ENCODE measurements at regions not wholly inside any gene's neighbourhood (a gene's known extent, or its start where the extent isn't known, plus 50 kb on each side); places are given as distances from the start of the nearest gene placed in this dataset.
A peak's percentile ranks its signal among the peaks of the same experiment; 100 is the strongest.

GRCh38 chr4:111636961-111637585, 508.2 kb upstream of the FAM241A start:
- peaks cover 19% of the 10 kb centered on the region for H3K27me3 ChIP-seq (ENCODE audit: insufficient read depth, low read length)
- no peak overlapping the region for H3K4me3 ChIP-seq (ENCODE audit: low read length)
- H3K9me3 ChIP-seq (ENCODE audit: low read length): no peaks in the 10 kb centered on the region
- no peaks in the 10 kb centered on the region for H3K36me3 ChIP-seq (ENCODE audit: insufficient read depth, low read length)
- H2AFZ ChIP-seq (ENCODE audit: low read depth, low read length): no peak overlapping the region
- no peaks in the 10 kb centered on the region for H3K4me1 ChIP-seq (ENCODE audit: insufficient read depth, low read length)

- Histone ChIP-seq H2AFZ (ENCODE audit: low read depth, low read length) (no peak overlapping the region), H3K27me3 (ENCODE audit: insufficient read depth, low read length) (peaks cover 13% of the 10 kb centered on the region), H3K9me3 (ENCODE audit: low read length) (no peaks in the 10 kb centered on the region), H3K4me1 (ENCODE audit: insufficient read depth, low read length) (no peaks in the 10 kb centered on the region), H3K4me3 (ENCODE audit: low read length) (no peak overlapping the region), H3K36me3 (ENCODE audit: insufficient read depth, low read length) (no peaks in the 10 kb centered on the region)
Measured at GRCh38 chr4:111639120-111639690, 506.0 kb upstream of the FAM241A start.

GRCh38 chr4:111639876-111640275, 505.4 kb upstream of the FAM241A start:
- H3K9me3 ChIP-seq (ENCODE audit: low read length): no peaks in the 10 kb centered on the region
- no peak overlapping the region for H2AFZ ChIP-seq (ENCODE audit: low read depth, low read length)
- H3K36me3 ChIP-seq (ENCODE audit: insufficient read depth, low read length): no peaks in the 10 kb centered on the region
- no peaks in the 10 kb centered on the region for H3K4me1 ChIP-seq (ENCODE audit: insufficient read depth, low read length)
- peaks cover 9% of the 10 kb centered on the region for H3K27me3 ChIP-seq (ENCODE audit: insufficient read depth, low read length)
- H3K4me3 ChIP-seq (ENCODE audit: low read length): no peak overlapping the region

DNA sequence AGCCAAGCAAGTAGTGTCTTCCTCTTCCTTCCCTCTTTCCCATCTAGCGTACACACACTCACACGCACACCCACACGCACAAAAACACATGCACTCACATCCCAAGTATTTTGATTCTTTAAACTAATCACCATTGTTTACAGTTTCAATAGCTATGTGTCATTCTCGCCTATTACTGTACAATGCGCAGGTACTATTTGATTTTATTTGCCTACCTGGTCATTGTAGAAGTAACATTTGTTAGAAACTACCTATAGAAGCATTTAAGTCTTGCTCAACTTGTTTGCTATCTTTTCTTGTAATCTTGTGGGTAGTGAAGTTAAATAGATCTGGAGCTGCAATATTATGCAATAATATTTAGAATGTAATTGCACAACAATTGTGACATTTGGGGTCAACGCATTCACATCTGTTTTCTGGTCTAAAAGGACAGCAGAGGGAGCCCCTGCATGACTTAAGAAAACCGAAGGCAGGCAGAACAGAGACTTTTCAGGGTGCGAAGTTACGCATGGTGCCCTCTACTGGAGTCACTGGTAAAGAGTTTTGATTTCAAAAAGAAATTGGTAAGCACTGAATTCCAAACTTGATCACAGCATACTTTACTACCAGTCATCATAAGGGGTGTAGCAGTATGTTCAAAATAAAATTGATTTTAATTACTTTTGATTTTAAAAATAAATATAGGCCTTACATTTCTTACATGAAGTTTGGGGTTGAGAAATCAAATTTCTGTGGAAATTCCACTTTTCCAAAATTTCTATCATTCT, 503.3 kb upstream of the FAM241A start:
- Histone ChIP-seq H3K36me3 (ENCODE audit: insufficient read depth, low read length) (no peaks in the 10 kb centered on the region), H3K9me3 (ENCODE audit: low read length) (no peaks in the 10 kb centered on the region), H3K4me3 (ENCODE audit: low read length) (no peak overlapping the region), H3K4me1 (ENCODE audit: insufficient read depth, low read length) (no peaks in the 10 kb centered on the region), H2AFZ (ENCODE audit: low read depth, low read length) (no peak overlapping the region), H3K27me3 (ENCODE audit: insufficient read depth, low read length) (peaks cover 9% of the 10 kb centered on the region)

DNA sequence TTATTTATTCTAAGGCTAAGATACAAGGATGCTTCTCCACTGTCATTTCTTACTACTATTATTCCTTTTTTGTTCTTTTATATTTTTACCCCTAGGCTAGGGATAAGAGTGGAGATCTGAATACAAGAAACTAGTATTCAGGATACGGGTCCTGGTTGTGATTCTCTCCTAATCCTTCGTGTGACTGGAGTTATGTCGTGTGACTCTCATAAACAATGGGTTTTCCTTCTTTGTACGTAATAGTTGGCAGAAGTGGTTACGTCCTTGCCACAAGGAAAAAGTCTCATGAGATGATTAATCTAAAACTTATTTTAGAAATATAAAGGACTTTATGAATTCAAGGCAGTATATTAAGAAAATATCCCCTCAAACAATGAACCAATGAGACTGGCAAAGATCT, 497.2 kb upstream of the FAM241A start:
- no peaks in the 10 kb centered on the region for H3K36me3 ChIP-seq (ENCODE audit: insufficient read depth, low read length)
- H2AFZ ChIP-seq (ENCODE audit: low read depth, low read length): no peak overlapping the region
- no peaks in the 10 kb centered on the region for H3K4me1 ChIP-seq (ENCODE audit: insufficient read depth, low read length)
- peaks cover 2% of the 10 kb centered on the region for H3K27me3 ChIP-seq (ENCODE audit: insufficient read depth, low read length)
- no peak overlapping the region for H3K4me3 ChIP-seq (ENCODE audit: low read length)
- H3K9me3 ChIP-seq (ENCODE audit: low read length): no peaks in the 10 kb centered on the region

DNA sequence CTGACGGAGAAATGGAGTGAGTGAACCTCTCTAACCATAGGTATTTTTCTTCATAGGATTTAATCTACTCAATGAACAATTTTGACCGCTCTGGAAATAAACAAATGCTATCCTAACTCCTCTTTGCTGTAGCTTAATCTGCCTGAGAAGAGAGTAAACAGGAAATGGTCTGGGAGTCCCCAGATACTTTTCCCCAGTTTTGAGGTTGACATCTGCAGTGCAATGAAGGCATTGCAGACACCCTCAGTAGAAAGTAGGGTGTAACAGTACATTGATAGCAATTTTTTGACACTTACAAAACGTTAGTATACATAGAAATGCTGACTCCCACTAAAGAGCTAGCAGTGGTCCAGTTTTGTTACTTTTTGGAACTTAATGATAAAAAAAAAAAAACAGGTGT, 495.9 kb upstream of the FAM241A start:
- no peak overlapping the region for H2AFZ ChIP-seq (ENCODE audit: low read depth, low read length)

GRCh38 chr4:111650146-111650545, 495.1 kb upstream of the FAM241A start:
- no peak overlapping the region for H3K4me3 ChIP-seq (ENCODE audit: low read length)
- peaks cover 2% of the 10 kb centered on the region for H3K27me3 ChIP-seq (ENCODE audit: insufficient read depth, low read length)
- no peak overlapping the region for H2AFZ ChIP-seq (ENCODE audit: low read depth, low read length)
- no peaks in the 10 kb centered on the region for H3K4me1 ChIP-seq (ENCODE audit: insufficient read depth, low read length)
- no peaks in the 10 kb centered on the region for H3K9me3 ChIP-seq (ENCODE audit: low read length)
- H3K36me3 ChIP-seq (ENCODE audit: insufficient read depth, low read length): no peaks in the 10 kb centered on the region

More for the DNA sequence above, 495.9 kb upstream of the FAM241A start:
- H3K27me3 ChIP-seq (ENCODE audit: insufficient read depth, low read length): peaks cover 2% of the 10 kb centered on the region
- H3K4me1 ChIP-seq (ENCODE audit: insufficient read depth, low read length): no peaks in the 10 kb centered on the region
- H3K4me3 ChIP-seq (ENCODE audit: low read length): no peak overlapping the region
- H3K36me3 ChIP-seq (ENCODE audit: insufficient read depth, low read length): no peaks in the 10 kb centered on the region
- no peaks in the 10 kb centered on the region for H3K9me3 ChIP-seq (ENCODE audit: low read length)

DNA sequence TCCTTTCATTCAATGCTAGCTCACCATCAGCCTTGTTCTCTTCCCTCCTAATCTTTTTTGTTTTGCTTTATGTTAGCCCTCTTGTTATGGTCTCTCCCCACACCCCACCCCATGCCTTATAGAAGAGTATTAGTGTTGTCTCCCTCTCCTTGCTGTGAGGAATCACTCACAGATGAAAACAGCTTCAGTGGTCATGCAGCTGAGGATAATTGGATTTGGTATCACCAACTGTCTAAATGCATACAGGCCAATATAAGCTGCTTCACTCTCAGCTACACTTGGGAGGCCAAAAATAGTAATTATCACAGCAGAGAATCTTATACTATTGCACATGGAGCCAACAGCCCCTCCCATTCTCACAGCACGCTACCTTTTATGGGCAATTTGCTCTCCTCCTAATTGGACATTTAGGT, 494.6 kb upstream of the FAM241A start:
- no peaks in the 10 kb centered on the region for H3K9me3 ChIP-seq (ENCODE audit: low read length)
- H3K4me3 ChIP-seq (ENCODE audit: low read length): no peak overlapping the region
- H3K27me3 ChIP-seq (ENCODE audit: insufficient read depth, low read length): peaks cover 2% of the 10 kb centered on the region
- H3K36me3 ChIP-seq (ENCODE audit: insufficient read depth, low read length): no peaks in the 10 kb centered on the region
- H2AFZ ChIP-seq (ENCODE audit: low read depth, low read length): no peak overlapping the region
- H3K4me1 ChIP-seq (ENCODE audit: insufficient read depth, low read length): no peaks in the 10 kb centered on the region

DNA sequence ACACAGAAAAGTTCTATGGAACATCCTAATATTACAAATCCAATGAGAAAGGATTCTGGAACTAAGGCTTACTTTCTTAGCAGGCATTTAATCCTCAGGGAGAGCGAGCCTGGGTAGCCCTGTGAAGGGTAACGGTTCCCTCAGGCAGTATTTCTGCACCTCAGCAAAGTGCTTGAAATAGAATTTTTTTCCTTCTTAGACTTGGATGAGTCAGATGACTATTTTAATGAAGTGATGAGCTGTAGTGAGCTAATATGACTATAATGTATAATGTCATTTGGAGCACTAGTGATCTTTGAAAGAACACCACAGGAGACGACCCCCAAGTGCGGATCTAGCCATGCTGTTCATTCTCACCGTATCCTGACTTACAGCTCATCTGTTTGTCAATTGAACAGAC, 493.0 kb upstream of the FAM241A start:
- Histone ChIP-seq H3K36me3 (ENCODE audit: insufficient read depth, low read length) (no peaks in the 10 kb centered on the region), H3K9me3 (ENCODE audit: low read length) (no peaks in the 10 kb centered on the region), H3K4me3 (ENCODE audit: low read length) (no peak overlapping the region), H2AFZ (ENCODE audit: low read depth, low read length) (no peak overlapping the region), H3K27me3 (ENCODE audit: insufficient read depth, low read length) (peaks cover 2% of the 10 kb centered on the region), H3K4me1 (ENCODE audit: insufficient read depth, low read length) (no peaks in the 10 kb centered on the region)

GRCh38 chr4:111652986-111653385, 492.3 kb upstream of the FAM241A start:
- Histone ChIP-seq H3K4me3 (ENCODE audit: low read length) (no peak overlapping the region), H3K4me1 (ENCODE audit: insufficient read depth, low read length) (no peaks in the 10 kb centered on the region), H3K9me3 (ENCODE audit: low read length) (no peaks in the 10 kb centered on the region), H2AFZ (ENCODE audit: low read depth, low read length) (no peak overlapping the region), H3K36me3 (ENCODE audit: insufficient read depth, low read length) (no peaks in the 10 kb centered on the region), H3K27me3 (ENCODE audit: insufficient read depth, low read length) (peaks cover 2% of the 10 kb centered on the region)

GRCh38 chr4:111662496-111662895, 482.8 kb upstream of the FAM241A start:
- Histone ChIP-seq H3K4me1 (ENCODE audit: insufficient read depth, low read length) (no peaks in the 10 kb centered on the region), H3K27me3 (ENCODE audit: insufficient read depth, low read length) (no peaks in the 10 kb centered on the region), H3K9me3 (ENCODE audit: low read length) (no peaks in the 10 kb centered on the region), H2AFZ (ENCODE audit: low read depth, low read length) (no peak overlapping the region), H3K4me3 (ENCODE audit: low read length) (no peak overlapping the region), H3K36me3 (ENCODE audit: insufficient read depth, low read length) (no peaks in the 10 kb centered on the region)

DNA sequence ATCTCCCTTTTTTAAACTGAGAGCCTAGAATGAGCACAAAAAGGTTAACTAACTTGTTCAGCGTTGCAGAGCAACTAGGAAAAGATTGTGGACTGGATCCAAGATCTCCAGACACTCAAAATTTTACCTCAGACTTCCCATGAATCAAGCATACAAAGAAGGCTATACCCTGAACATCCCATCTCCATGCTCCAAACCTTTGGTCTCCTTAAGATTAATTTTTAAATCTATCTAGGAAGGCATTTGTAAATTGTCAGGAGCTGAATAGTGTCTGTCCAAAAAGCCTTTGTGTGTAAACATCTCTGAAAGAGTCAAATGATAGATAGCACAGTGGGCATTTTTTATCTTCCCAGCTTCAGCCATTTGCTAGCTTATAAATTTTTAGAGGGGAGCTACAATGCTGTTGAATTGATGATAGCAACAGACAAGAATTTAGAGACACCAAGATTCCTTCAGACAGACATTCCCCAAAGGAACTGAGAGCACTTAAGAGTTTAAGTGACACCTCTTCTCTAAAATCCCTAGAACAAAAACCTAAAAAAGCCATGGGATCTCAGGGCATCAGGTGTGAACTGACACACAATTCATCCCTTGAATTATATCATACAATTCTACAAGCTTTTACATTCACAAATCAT, 480.8 kb upstream of the FAM241A start:
- no peak overlapping the region for H3K4me3 ChIP-seq (ENCODE audit: low read length)
- H3K27me3 ChIP-seq (ENCODE audit: insufficient read depth, low read length): no peaks in the 10 kb centered on the region
- no peaks in the 10 kb centered on the region for H3K9me3 ChIP-seq (ENCODE audit: low read length)
- no peaks in the 10 kb centered on the region for H3K36me3 ChIP-seq (ENCODE audit: insufficient read depth, low read length)
- H3K4me1 ChIP-seq (ENCODE audit: insufficient read depth, low read length): no peaks in the 10 kb centered on the region
- H2AFZ ChIP-seq (ENCODE audit: low read depth, low read length): peak overlapping the region; percentile 49

GRCh38 chr4:111666826-111667360, 478.4 kb upstream of the FAM241A start:
- Histone ChIP-seq H3K4me3 (ENCODE audit: low read length) (no peak overlapping the region), H3K9me3 (ENCODE audit: low read length) (no peaks in the 10 kb centered on the region), H3K27me3 (ENCODE audit: insufficient read depth, low read length) (no peaks in the 10 kb centered on the region), H2AFZ (ENCODE audit: low read depth, low read length) (no peak overlapping the region), H3K4me1 (ENCODE audit: insufficient read depth, low read length) (no peaks in the 10 kb centered on the region), H3K36me3 (ENCODE audit: insufficient read depth, low read length) (no peaks in the 10 kb centered on the region)
